ENCODE measurements at regions not wholly inside any gene's neighbourhood (a gene's known extent, or its start where the extent isn't known, plus 50 kb on each side); places are given as distances from the start of the nearest gene placed in this dataset.

GRCh38 chr16:87212026-87212425 is 105.2 kb downstream of the C16orf95 start:
- Histone ChIP-seq H3K4me2 (no peak overlapping the region), H3K4me1 (ENCODE audit: insufficient read depth) (no peaks in the 10 kb centered on the region)
- 74% methylated on average over 6 of the region's 6 CpGs for WGBS (ENCODE audit: low lambda C conversion rate, missing lambda C conversion rate)

GRCh38 chr16:87213536-87213935 is 103.7 kb downstream of the C16orf95 start:
- H3K36me3 ChIP-seq (replicated peaks; ENCODE audit: insufficient read depth, low read depth) = no peaks in the 10 kb centered on the region

More at GRCh38 chr16:87212026-87212425, 105.2 kb downstream of the C16orf95 start:
- H3K9me3 ChIP-seq (ENCODE audit: low read depth) = no peaks in the 10 kb centered on the region
- H3K27me3 ChIP-seq = no peaks in the 10 kb centered on the region
- no peak overlapping the region for H2AFZ ChIP-seq
- TF ChIP-seq CTCF (IDR thresholded peaks at IDR 0.05; ENCODE audit: poor library complexity) (no peak), EZH2 (IDR thresholded peaks at IDR 0.05; ENCODE audit: borderline replicate concordance) (no peak), EZH2phosphoT487 (IDR thresholded peaks at IDR 0.05; ENCODE audit: low read depth, severe bottlenecking, unreplicated experiment) (no peak)
- no peaks in the 10 kb centered on the region for H3K79me2 ChIP-seq
- no peaks in the 10 kb centered on the region for H3K36me3 ChIP-seq (replicated peaks; ENCODE audit: insufficient read depth, low read depth)
- H3K27ac ChIP-seq = no peak overlapping the region
- DNase-seq (ENCODE audit: low spot score) = no peak
- no peak overlapping the region for H3K4me3 ChIP-seq
- H3K9me2 ChIP-seq (replicated peaks; ENCODE audit: insufficient read depth) = no peaks in the 10 kb centered on the region
- no peaks in the 10 kb centered on the region for H4K20me1 ChIP-seq (ENCODE audit: insufficient read depth, poor library complexity, severe bottlenecking)

GRCh38 chr16:87216148-87216840 is 100.9 kb downstream of the C16orf95 start:
- Histone ChIP-seq H3K4me3 (no peak overlapping the region), H4K20me1 (ENCODE audit: insufficient read depth, poor library complexity, severe bottlenecking) (no peaks in the 10 kb centered on the region), H3K9me3 (ENCODE audit: low read depth) (no peaks in the 10 kb centered on the region), H3K4me1 (ENCODE audit: insufficient read depth) (no peaks in the 10 kb centered on the region), H2AFZ (no peak overlapping the region), H3K27me3 (no peaks in the 10 kb centered on the region), H3K4me2 (no peak overlapping the region), H3K79me2 (no peaks in the 10 kb centered on the region), H3K36me3 (replicated peaks; ENCODE audit: insufficient read depth, low read depth) (no peaks in the 10 kb centered on the region), H3K9me2 (replicated peaks; ENCODE audit: insufficient read depth) (no peaks in the 10 kb centered on the region), H3K27ac (no peak overlapping the region)
- no peak for TF ChIP-seq EZH2 (IDR thresholded peaks at IDR 0.05; ENCODE audit: borderline replicate concordance)
- TF ChIP-seq CTCF (IDR thresholded peaks at IDR 0.05; ENCODE audit: poor library complexity) = no peak
- no peak for TF ChIP-seq EZH2phosphoT487 (IDR thresholded peaks at IDR 0.05; ENCODE audit: low read depth, severe bottlenecking, unreplicated experiment)
- no peak for DNase-seq (ENCODE audit: low spot score)
- WGBS (ENCODE audit: low lambda C conversion rate, missing lambda C conversion rate) = 77% methylated on average over 32 of the region's 35 CpGs

More at GRCh38 chr16:87213536-87213935, 103.7 kb downstream of the C16orf95 start:
- Histone ChIP-seq H2AFZ (no peak overlapping the region), H3K4me2 (no peak overlapping the region), H3K79me2 (no peaks in the 10 kb centered on the region), H3K9me2 (replicated peaks; ENCODE audit: insufficient read depth) (no peaks in the 10 kb centered on the region), H3K27me3 (no peaks in the 10 kb centered on the region), H3K9me3 (ENCODE audit: low read depth) (no peaks in the 10 kb centered on the region), H3K4me3 (no peak overlapping the region), H3K4me1 (ENCODE audit: insufficient read depth) (no peaks in the 10 kb centered on the region), H4K20me1 (ENCODE audit: insufficient read depth, poor library complexity, severe bottlenecking) (no peaks in the 10 kb centered on the region), H3K27ac (no peak overlapping the region)
- 96% methylated on average over 6 of the region's 6 CpGs for WGBS (ENCODE audit: low lambda C conversion rate, missing lambda C conversion rate)
- TF ChIP-seq CTCF (IDR thresholded peaks at IDR 0.05; ENCODE audit: poor library complexity) = no peak
- TF ChIP-seq EZH2phosphoT487 (IDR thresholded peaks at IDR 0.05; ENCODE audit: low read depth, severe bottlenecking, unreplicated experiment) = no peak
- TF ChIP-seq EZH2 (IDR thresholded peaks at IDR 0.05; ENCODE audit: borderline replicate concordance) = no peak
- DNase-seq (ENCODE audit: low spot score) = no peak

Measured in hepatocyte (in vitro differentiated cells).